Spleen (tissue), 11 donors: ENCODE measurements at regions not wholly inside any gene's neighbourhood (a gene's known extent, or its start where the extent isn't known, plus 50 kb on each side); places are given as distances from the start of the nearest gene placed in this dataset.

Experiments used
- DNase-seq: peaks from one replicate; pipeline ENCODE4 v3.0.0-alpha.2; 2020
- H3K27ac ChIP-seq, 8 donors: fragments of 200-600 bp; sonication (generic) in 7 of 8; 1 replicate in 4 of 8; 2 replicates in 4 of 8; pipeline versions ENCODE4 v1.5.0 to v1.8.0; 2016 to 2021; ENCODE audit warnings: inconsistent platforms in 4 of 8, mild to moderate bottlenecking in 4 of 8, moderate library complexity in 1 of 8
- H3K27me3 ChIP-seq, 7 donors: fragments of 200-600 bp; sonication (generic) in 6 of 7; replicated peaks in 1 of 7; 1 replicate in 4 of 7; 2 replicates in 3 of 7; pipeline versions ENCODE4 v1.5.0 to v1.8.0; 2016 to 2021; ENCODE audit warnings: inconsistent platforms in 3 of 7, mild to moderate bottlenecking in 1 of 7
- H3K36me3 ChIP-seq, 6 donors: fragments of 200-600 bp; sonication (generic) in 5 of 6; 1 replicate in 4 of 6; 2 replicates in 2 of 6; pipeline versions ENCODE4 v1.5.0 to v1.8.0; 2016 to 2021; ENCODE audit warnings: inconsistent platforms in 2 of 6
- H3K4me1 ChIP-seq, 6 donors: fragments of 200-600 bp; sonication (generic) in 5 of 6; 1 replicate in 3 of 6; 2 replicates in 3 of 6; pipeline versions ENCODE4 v1.5.0 to v1.8.0; 2016 to 2021; ENCODE audit warnings: inconsistent platforms in 3 of 6
- H3K4me3 ChIP-seq, 8 donors: fragments of 200-600 bp; sonication (generic) in 7 of 8; 1 replicate in 4 of 8; 2 replicates in 4 of 8; pipeline versions ENCODE4 v1.5.0 to v1.8.0; 2016 to 2021; ENCODE audit warnings: inconsistent platforms in 4 of 8, mild to moderate bottlenecking in 4 of 8, moderate library complexity in 2 of 8
- H3K9me3 ChIP-seq, 8 donors: fragments of 200-600 bp; sonication (generic) in 7 of 8; 1 replicate in 4 of 8; 2 replicates in 4 of 8; pipeline versions ENCODE4 v1.5.0 to v1.8.0; 2016 to 2021; ENCODE audit warnings: inconsistent platforms in 4 of 8
- POLR2A ChIP-seq, 3 donors: fragments of 450-650 bp; IDR thresholded peaks; one replicate each; pipeline ENCODE4 v1.5.1; 2017; ENCODE audit warnings: antibody characterized with exemption in 3 of 3, mild to moderate bottlenecking in 1 of 3
- POLR2AphosphoS5 ChIP-seq, 3 donors: sonication (generic); formaldehyde crosslinking; IDR thresholded peaks; one replicate each; pipeline ENCODE4 v1.5.1; 2017; ENCODE audit warnings: antibody characterized with exemption in 3 of 3
- WGBS, 5 donors: extraction: QIAGEN DNeasy Blood & Tissue Kit in 3 of 5; methylation state at CpG; one replicate each; pipeline versions ENCODE4 v1.1.5 to v1.1.7; 2013 to 2018; 5-methylcytosine and 5-hydroxymethylcytosine counted together
- intact Hi-C: fragments of 100-400 bp; cut with DNase I; formaldehyde crosslinking; loops from one replicate; pipeline ENCODE4 v1.15.0; 2023; ENCODE audit warnings: low total_unique reads
- TF ChIP-seq, protein P1 (sequence below), 11 experiments: fragments of 200-600 bp in 7 of 11; fragments of 450-650 bp in 4 of 11; sonication (generic) in 4 of 11; IDR thresholded peaks in 8 of 11; conservative IDR thresholded peaks in 3 of 11; 1 replicate in 7 of 11; 2 replicates in 4 of 11; pipeline versions ENCODE4 v1.4.0 to v1.8.0; 2016 to 2021; ENCODE audit warnings: antibody characterized with exemption in 11 of 11, inconsistent platforms in 4 of 11, mild to moderate bottlenecking in 1 of 11
- donor health status: healthy with polysubstance abuse.
- donor health status: DM: no; HTN: no; CAD: no; lungs with moderate emphysema.
- donor health status: DM: no; HTN: no; CAD: no.
- donor health status: Bipolar disorder and iron deficiency.
- donor health status: healthy.
- donor health status: DM: no; HTN: no; CAD: no.
- donor health status: DM: yes; HTN: yes; CAD: no.

DNA sequence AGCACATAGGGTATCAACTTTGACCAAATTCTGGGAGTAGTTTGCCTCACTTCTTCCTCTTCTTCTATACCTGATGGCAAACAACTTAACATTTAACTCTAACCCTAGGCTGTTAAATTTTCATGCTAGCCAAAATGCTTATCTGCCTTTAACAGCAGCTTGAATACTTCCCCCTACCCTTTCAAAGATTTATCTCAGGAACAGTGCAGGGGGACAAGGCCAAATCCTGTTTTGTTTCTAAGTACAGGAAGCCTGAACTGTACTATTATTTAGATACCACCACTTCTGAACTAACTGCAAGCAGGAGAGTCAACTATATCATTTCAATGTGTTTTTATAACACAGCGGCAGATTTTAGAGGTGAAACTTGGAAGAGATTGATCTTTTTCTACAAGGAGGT, 104.0 kb upstream of the CNTN6 start:
- WGBS, 5 donors, result 30 to 76% (median 48%) methylated on average over 1 of the region's 1 CpG
- H3K4me3 ChIP-seq, result no peak overlapping the region
- peak overlapping the region in 5 of 8 donors; percentile 4 to 31 (median 13) for H3K27ac ChIP-seq
- intact Hi-C loops, result no loop called here
- H3K27me3 ChIP-seq, result no peaks in the 10 kb centered on the region
- TF ChIP-seq, protein P1, sequence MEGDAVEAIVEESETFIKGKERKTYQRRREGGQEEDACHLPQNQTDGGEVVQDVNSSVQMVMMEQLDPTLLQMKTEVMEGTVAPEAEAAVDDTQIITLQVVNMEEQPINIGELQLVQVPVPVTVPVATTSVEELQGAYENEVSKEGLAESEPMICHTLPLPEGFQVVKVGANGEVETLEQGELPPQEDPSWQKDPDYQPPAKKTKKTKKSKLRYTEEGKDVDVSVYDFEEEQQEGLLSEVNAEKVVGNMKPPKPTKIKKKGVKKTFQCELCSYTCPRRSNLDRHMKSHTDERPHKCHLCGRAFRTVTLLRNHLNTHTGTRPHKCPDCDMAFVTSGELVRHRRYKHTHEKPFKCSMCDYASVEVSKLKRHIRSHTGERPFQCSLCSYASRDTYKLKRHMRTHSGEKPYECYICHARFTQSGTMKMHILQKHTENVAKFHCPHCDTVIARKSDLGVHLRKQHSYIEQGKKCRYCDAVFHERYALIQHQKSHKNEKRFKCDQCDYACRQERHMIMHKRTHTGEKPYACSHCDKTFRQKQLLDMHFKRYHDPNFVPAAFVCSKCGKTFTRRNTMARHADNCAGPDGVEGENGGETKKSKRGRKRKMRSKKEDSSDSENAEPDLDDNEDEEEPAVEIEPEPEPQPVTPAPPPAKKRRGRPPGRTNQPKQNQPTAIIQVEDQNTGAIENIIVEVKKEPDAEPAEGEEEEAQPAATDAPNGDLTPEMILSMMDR (IDR thresholded peaks at IDR 0.05 in 8 of 11, conservative IDR thresholded peaks at IDR 0.05 in 3 of 11), result no peak
- TF ChIP-seq POLR2AphosphoS5 (IDR thresholded peaks at IDR 0.05) (no peak), POLR2A (IDR thresholded peaks at IDR 0.05) (no peak)
- no peaks in the 10 kb centered on the region for H3K4me1 ChIP-seq
- peaks cover 0 to 43% (median 21%) of the 10 kb centered on the region in 8 donors for H3K9me3 ChIP-seq
- DNase-seq, result no peak
- no peaks in the 10 kb centered on the region for H3K36me3 ChIP-seq

DNA sequence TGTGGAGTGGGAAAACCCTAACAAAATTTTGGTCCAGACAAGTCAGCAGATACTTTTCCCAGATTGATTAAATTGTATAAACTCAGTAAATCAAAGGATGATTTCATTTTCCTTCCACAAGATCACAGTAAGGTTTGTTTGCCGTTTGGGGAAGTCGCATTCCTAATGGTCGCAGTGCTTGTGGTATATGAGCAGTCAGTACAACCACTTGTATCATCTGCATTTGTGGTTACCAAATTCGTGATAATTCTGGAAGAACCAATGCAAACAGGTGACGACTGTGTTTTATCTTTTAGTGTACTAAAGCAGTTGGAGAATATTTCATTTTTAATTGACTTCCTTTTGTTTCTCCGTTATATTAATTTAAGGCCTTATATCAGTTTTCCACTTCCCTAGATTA, 100.0 kb upstream of the CNTN6 start:
- Histone ChIP-seq H3K27me3 (no peaks in the 10 kb centered on the region), H3K9me3 (peaks cover 0 to 21% (median 11%) of the 10 kb centered on the region in 8 donors), H3K36me3 (no peaks in the 10 kb centered on the region), H3K4me3 (no peak overlapping the region), H3K27ac (no peak overlapping the region), H3K4me1 (no peaks in the 10 kb centered on the region)
- WGBS, 5 donors, result 35 to 52% (median 43%) methylated on average over 6 of the region's 6 CpGs
- intact Hi-C loops, result no loop called here
- DNase-seq, result no peak
- no peak for TF ChIP-seq POLR2A (IDR thresholded peaks at IDR 0.05)
- TF ChIP-seq, protein P1 (IDR thresholded peaks at IDR 0.05 in 8 of 11, conservative IDR thresholded peaks at IDR 0.05 in 3 of 11), result no peak
- no peak for TF ChIP-seq POLR2AphosphoS5 (IDR thresholded peaks at IDR 0.05)

DNA sequence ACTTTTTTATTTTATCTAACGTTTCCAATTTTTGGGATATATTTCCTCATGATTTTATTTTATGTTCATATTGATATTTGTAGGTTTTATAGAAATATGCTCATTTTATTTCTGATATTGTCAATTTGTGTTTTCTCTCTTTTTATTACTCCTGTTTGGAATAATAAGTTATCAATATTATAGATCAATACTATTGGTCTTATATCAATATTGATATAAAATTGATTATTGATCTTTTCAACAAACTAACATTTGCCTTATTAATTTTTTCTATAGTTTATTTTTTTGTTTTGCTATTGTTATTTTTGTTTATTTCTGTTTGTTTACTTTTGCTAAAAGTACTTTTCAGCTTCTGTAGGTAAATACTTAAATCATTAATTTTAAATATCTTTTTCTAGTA, 90.8 kb upstream of the CNTN6 start:
- no peak overlapping the region for H3K4me3 ChIP-seq
- no peak for TF ChIP-seq POLR2A (IDR thresholded peaks at IDR 0.05)
- TF ChIP-seq POLR2AphosphoS5 (IDR thresholded peaks at IDR 0.05), result no peak
- H3K36me3 ChIP-seq, result no peaks in the 10 kb centered on the region
- no peaks in the 10 kb centered on the region for H3K4me1 ChIP-seq
- no peak overlapping the region for H3K27ac ChIP-seq
- no peaks in the 10 kb centered on the region for H3K27me3 ChIP-seq
- intact Hi-C loops, result no loop called here
- 72 to 85% (median 82%) methylated on average over 1 of the region's 1 CpG for WGBS, 5 donors
- no peak for DNase-seq
- H3K9me3 ChIP-seq, result no peaks in the 10 kb centered on the region

DNA sequence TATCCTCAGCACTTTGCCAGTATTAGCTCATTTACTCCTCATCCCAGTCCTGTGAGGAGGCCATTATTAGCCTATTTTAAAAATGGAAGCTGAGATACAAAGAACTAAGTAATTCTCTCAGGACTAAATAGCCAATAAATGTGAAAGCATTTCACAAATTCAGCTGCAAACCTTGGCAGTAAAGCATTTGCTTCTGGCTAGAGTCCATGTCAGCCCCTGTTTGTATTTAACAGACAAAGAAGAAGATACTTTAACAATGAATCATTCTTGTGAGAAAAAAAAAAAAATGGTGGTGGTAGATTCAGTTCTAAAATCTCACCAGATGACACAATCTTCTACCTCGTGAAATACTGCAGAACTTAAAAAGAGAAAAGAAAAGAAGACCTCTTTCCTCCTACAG, 85.0 kb upstream of the CNTN6 start:
- Histone ChIP-seq H3K27me3 (no peaks in the 10 kb centered on the region), H3K4me3 (no peak overlapping the region), H3K27ac (no peak overlapping the region), H3K4me1 (no peaks in the 10 kb centered on the region), H3K9me3 (peaks cover 0 to 5% (median 0%) of the 10 kb centered on the region in 8 donors), H3K36me3 (no peaks in the 10 kb centered on the region)
- whole genome bisulfite sequencing, 5 donors, result 58 to 80% (median 76%) methylated on average over 1 of the region's 1 CpG
- no peak for DNase-seq
- TF ChIP-seq POLR2A (IDR thresholded peaks at IDR 0.05) (no peak), POLR2AphosphoS5 (IDR thresholded peaks at IDR 0.05) (no peak)
- TF ChIP-seq, protein P1 (IDR thresholded peaks at IDR 0.05 in 8 of 11, conservative IDR thresholded peaks at IDR 0.05 in 3 of 11), result no peak
- intact Hi-C loops, result no loop called here

DNA sequence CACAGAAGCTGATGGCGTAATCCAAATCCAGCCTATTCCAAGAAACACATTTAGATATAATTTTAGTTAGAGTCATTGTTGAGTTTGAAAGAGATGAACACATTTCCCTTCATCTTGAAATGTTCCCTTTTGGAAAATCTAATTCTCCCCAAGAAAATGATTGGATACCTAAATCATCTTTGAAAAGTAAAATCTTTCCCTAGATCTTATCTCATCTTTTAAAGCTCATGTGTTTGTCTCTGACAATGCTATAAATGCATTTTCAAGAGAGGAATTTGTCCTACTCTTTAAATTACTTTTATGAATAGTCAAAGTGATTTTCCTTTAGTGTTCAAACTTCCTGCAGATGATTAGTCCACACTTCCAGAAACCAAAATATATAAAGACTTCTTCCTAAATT, 82.6 kb upstream of the CNTN6 start:
- Histone ChIP-seq H3K36me3 (no peaks in the 10 kb centered on the region), H3K27me3 (no peaks in the 10 kb centered on the region), H3K4me3 (no peak overlapping the region), H3K27ac (no peak overlapping the region), H3K4me1 (no peaks in the 10 kb centered on the region), H3K9me3 (peaks cover 0 to 5% (median 0%) of the 10 kb centered on the region in 8 donors)
- TF ChIP-seq, protein P1 (IDR thresholded peaks at IDR 0.05 in 8 of 11, conservative IDR thresholded peaks at IDR 0.05 in 3 of 11), result no peak
- TF ChIP-seq POLR2AphosphoS5 (IDR thresholded peaks at IDR 0.05) (no peak), POLR2A (IDR thresholded peaks at IDR 0.05) (no peak)
- WGBS, 5 donors, result 83 to 90% (median 85%) methylated on average over 1 of the region's 1 CpG
- intact Hi-C loops, result no loop called here
- no peak for DNase-seq
